ENCODE measurements at regions not wholly inside any gene's neighbourhood (a gene's known extent, or its start where the extent isn't known, plus 50 kb on each side); places are given as distances from the start of the nearest gene placed in this dataset.
A peak's percentile ranks its signal among the peaks of the same experiment; 100 is the strongest.

DNA sequence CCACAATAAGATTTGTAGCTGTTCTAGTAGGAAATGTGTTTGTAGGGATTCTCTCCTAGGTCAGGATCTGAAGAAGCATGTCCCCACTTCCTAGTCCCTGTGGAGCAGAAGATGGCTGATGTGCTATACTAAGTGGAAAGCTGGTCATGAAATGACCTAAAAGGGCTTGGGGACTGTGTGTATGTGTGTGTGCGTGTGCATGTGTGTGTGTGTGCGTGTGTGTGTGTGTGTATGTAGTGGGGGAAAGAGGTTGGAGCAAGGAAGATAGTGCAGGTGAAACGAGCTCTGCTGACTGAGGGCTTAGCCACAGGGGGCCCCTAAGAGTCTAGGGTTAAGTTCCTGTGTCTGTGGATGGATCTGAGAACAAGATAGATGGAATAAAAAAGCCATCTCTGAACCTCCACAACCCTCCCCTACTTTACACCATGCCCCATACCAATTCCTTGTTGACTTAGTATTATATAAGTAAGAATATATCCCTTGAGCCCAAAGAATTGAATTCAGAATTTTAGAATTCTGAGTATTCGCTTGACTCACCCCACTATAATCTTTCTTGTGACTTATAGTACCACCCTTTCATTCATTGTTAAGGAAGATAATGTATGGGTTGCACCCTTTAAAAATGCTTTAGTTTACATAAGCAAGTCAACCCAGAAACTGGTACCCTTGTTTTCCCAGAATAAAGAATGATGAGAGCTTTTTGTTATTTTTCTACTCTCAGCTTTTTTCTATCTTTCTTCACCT, 96.1 kb downstream of the RPL22L1 start:
- Histone ChIP-seq H3K79me2 (ENCODE audit: insufficient read depth, low read length) (no peaks in the 10 kb centered on the region), H3K4me3 (ENCODE audit: low read length, poor library complexity, severe bottlenecking) (no peak overlapping the region), H3K9ac (ENCODE audit: low read depth, low read length, poor library complexity, severe bottlenecking) (no peak overlapping the region), H4K20me1 (ENCODE audit: insufficient read depth, low read length, poor library complexity, severe bottlenecking) (no peaks in the 10 kb centered on the region), H3K27me3 (ENCODE audit: insufficient read depth, low read length, poor library complexity, severe bottlenecking) (no peaks in the 10 kb centered on the region), H3K4me1 (ENCODE audit: insufficient read depth, low read length, poor library complexity, severe bottlenecking) (peaks cover 5% of the 10 kb centered on the region), H3K36me3 (ENCODE audit: insufficient read depth, low read length) (no peaks in the 10 kb centered on the region), H3K4me2 (ENCODE audit: low read depth, low read length, poor library complexity, severe bottlenecking) (no peak overlapping the region), H3F3A (ENCODE audit: low read depth) (no peaks in the 10 kb centered on the region), H3K9me3 (ENCODE audit: insufficient read depth, low read depth, low read length) (peaks cover 5% of the 10 kb centered on the region; the same call in 1 of the 2 replicates), H3K9me2 (replicated peaks; ENCODE audit: low read depth, low read length) (no peaks in the 10 kb centered on the region), H2AFZ (ENCODE audit: low read length) (no peak overlapping the region)
- TF ChIP-seq, protein P1, sequence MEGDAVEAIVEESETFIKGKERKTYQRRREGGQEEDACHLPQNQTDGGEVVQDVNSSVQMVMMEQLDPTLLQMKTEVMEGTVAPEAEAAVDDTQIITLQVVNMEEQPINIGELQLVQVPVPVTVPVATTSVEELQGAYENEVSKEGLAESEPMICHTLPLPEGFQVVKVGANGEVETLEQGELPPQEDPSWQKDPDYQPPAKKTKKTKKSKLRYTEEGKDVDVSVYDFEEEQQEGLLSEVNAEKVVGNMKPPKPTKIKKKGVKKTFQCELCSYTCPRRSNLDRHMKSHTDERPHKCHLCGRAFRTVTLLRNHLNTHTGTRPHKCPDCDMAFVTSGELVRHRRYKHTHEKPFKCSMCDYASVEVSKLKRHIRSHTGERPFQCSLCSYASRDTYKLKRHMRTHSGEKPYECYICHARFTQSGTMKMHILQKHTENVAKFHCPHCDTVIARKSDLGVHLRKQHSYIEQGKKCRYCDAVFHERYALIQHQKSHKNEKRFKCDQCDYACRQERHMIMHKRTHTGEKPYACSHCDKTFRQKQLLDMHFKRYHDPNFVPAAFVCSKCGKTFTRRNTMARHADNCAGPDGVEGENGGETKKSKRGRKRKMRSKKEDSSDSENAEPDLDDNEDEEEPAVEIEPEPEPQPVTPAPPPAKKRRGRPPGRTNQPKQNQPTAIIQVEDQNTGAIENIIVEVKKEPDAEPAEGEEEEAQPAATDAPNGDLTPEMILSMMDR (conservative IDR thresholded peaks at IDR 0.05; ENCODE audit: low read length) = no peak
- TF ChIP-seq EZH2phosphoT487 (IDR thresholded peaks at IDR 0.05; ENCODE audit: borderline replicate concordance) = no peak

DNA sequence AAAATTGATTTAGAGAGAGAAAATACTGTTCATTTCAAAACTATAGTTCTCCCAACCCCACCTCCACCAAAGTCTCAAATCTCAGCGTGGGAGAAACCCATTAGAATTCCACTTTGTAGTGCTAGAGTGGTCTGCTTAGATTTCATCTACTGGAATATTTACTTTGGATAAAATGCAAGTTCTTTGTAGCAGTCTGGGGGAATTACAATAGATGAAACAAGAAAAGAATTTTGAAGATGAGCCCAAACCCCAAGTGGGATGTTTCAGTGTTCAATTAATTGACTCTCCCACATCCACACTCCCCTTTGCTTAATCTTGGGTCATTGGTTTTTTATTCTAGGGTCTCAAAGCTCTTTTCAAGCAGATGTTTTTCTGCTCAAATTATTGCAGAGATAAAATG, 97.8 kb downstream of the RPL22L1 start:
- TF ChIP-seq, protein P1 (conservative IDR thresholded peaks at IDR 0.05; ENCODE audit: low read length) = no peak
- TF ChIP-seq EZH2phosphoT487 (IDR thresholded peaks at IDR 0.05; ENCODE audit: borderline replicate concordance) = no peak
- Histone ChIP-seq H3K4me1 (ENCODE audit: insufficient read depth, low read length, poor library complexity, severe bottlenecking) (peaks cover 15% of the 10 kb centered on the region), H3K79me2 (ENCODE audit: insufficient read depth, low read length) (no peaks in the 10 kb centered on the region), H3K36me3 (ENCODE audit: insufficient read depth, low read length) (no peaks in the 10 kb centered on the region), H3K4me3 (ENCODE audit: low read length, poor library complexity, severe bottlenecking) (no peak overlapping the region), H3K9ac (ENCODE audit: low read depth, low read length, poor library complexity, severe bottlenecking) (no peak overlapping the region), H3K9me2 (replicated peaks; ENCODE audit: low read depth, low read length) (no peaks in the 10 kb centered on the region), H2AFZ (ENCODE audit: low read length) (no peak overlapping the region), H3K4me2 (ENCODE audit: low read depth, low read length, poor library complexity, severe bottlenecking) (no peak overlapping the region), H3K9me3 (ENCODE audit: insufficient read depth, low read depth, low read length) (no peaks in the 10 kb centered on the region), H4K20me1 (ENCODE audit: insufficient read depth, low read length, poor library complexity, severe bottlenecking) (no peaks in the 10 kb centered on the region), H3F3A (ENCODE audit: low read depth) (no peaks in the 10 kb centered on the region), H3K27me3 (ENCODE audit: insufficient read depth, low read length, poor library complexity, severe bottlenecking) (no peaks in the 10 kb centered on the region)

DNA sequence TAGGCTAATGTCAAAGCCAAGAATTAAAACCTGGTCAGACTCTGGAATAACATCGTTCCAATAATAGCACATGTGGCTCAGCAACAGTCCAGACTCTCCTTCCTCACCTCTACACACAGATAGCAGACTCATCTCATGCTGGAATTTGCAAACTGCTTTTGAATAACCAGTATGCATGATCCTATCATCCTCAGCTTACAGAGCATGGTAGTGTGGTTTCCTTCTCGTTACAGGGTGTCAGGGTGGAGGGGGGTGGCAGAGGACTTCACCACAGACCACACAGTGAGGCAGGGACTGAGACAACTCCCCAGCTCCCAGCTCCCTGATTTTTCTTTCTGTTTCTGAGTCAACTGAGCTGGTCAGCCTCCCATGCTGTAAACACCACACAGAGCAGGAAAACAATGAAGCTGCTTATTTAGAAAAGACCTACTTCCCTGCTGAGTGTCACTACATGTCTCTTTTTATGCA, 101.6 kb downstream of the RPL22L1 start:
- Histone ChIP-seq H2AFZ (ENCODE audit: low read length) (peak overlapping the region; percentile 63), H3K9me2 (replicated peaks; ENCODE audit: low read depth, low read length) (no peaks in the 10 kb centered on the region), H3K79me2 (ENCODE audit: insufficient read depth, low read length) (no peaks in the 10 kb centered on the region), H3K36me3 (ENCODE audit: insufficient read depth, low read length) (no peaks in the 10 kb centered on the region), H3K4me3 (ENCODE audit: low read length, poor library complexity, severe bottlenecking) (peak overlapping the region; percentile 30), H3F3A (ENCODE audit: low read depth) (no peaks in the 10 kb centered on the region), H3K9me3 (ENCODE audit: insufficient read depth, low read depth, low read length) (no peaks in the 10 kb centered on the region), H3K4me1 (ENCODE audit: insufficient read depth, low read length, poor library complexity, severe bottlenecking) (peaks cover 15% of the 10 kb centered on the region), H3K9ac (ENCODE audit: low read depth, low read length, poor library complexity, severe bottlenecking) (peak overlapping the region; percentile 10), H3K27me3 (ENCODE audit: insufficient read depth, low read length, poor library complexity, severe bottlenecking) (no peaks in the 10 kb centered on the region), H3K4me2 (ENCODE audit: low read depth, low read length, poor library complexity, severe bottlenecking) (peak overlapping the region; percentile 51), H4K20me1 (ENCODE audit: insufficient read depth, low read length, poor library complexity, severe bottlenecking) (no peaks in the 10 kb centered on the region)
- TF ChIP-seq EZH2phosphoT487 (IDR thresholded peaks at IDR 0.05; ENCODE audit: borderline replicate concordance) = no peak
- TF ChIP-seq, protein P1 (conservative IDR thresholded peaks at IDR 0.05; ENCODE audit: low read length) = no peak
